Stimulated activated CD8-positive, alpha-beta memory T cell treated with anti-CD3 and anti-CD28 coated beads, Interleukin-4, amount 100 ng/mL, for 1 hour (primary cell): ENCODE measurements at regions not wholly inside any gene's neighbourhood (a gene's known extent, or its start where the extent isn't known, plus 50 kb on each side); places are given as distances from the start of the nearest gene placed in this dataset.

Experiments used
- DNase-seq, 2 donors: peaks; one replicate each; pipeline ENCODE4 v3.0.0-alpha.2; 2020; ENCODE audit warnings: low read depth in 2 of 2, low spot score in 1 of 2

- no peak for DNase-seq
Observed at GRCh38 chr17:15048933-15049794, 216.0 kb downstream of the PMP22 start.

GRCh38 chr17:15048381-15048780, 216.7 kb downstream of the PMP22 start:
- DNase-seq: no peak

- DNase-seq: no peak
Observed at GRCh38 chr17:15042311-15042710, 222.8 kb downstream of the PMP22 start.

- DNase-seq: no peak
Observed at GRCh38 chr17:15039366-15039765, 225.8 kb downstream of the PMP22 start.

GRCh38 chr17:15038656-15039055, 226.5 kb downstream of the PMP22 start:
- DNase-seq: no peak

- DNase-seq: no peak
Observed at GRCh38 chr17:15036238-15036637, 228.9 kb downstream of the PMP22 start.

GRCh38 chr17:15031975-15032374, 233.2 kb downstream of the PMP22 start:
- DNase-seq: no peak

- DNase-seq: no peak
Observed at GRCh38 chr17:15029469-15029868, 235.7 kb downstream of the PMP22 start.

- DNase-seq: no peak
Observed at GRCh38 chr17:15027853-15028252, 237.3 kb downstream of the PMP22 start.

GRCh38 chr17:15026088-15026487, 239.0 kb downstream of the PMP22 start:
- DNase-seq: no peak

- no peak for DNase-seq
Observed at GRCh38 chr17:15023589-15024336, 241.4 kb downstream of the PMP22 start.

GRCh38 chr17:15019158-15019557, 246.0 kb downstream of the PMP22 start:
- DNase-seq: no peak

- DNase-seq: no peak
Observed at GRCh38 chr17:15012351-15012980, 252.7 kb downstream of the PMP22 start.

- DNase-seq: no peak
Observed at GRCh38 chr17:15009087-15009486, 256.0 kb downstream of the PMP22 start.

GRCh38 chr17:15007147-15007553, 258.0 kb downstream of the PMP22 start:
- DNase-seq: no peak

- DNase-seq: no peak
Observed at GRCh38 chr17:15006421-15007128, 258.6 kb downstream of the PMP22 start.

- DNase-seq: no peak
Observed at GRCh38 chr17:15000661-15001060, 264.5 kb downstream of the PMP22 start.

GRCh38 chr17:14997290-14997689, 267.8 kb downstream of the PMP22 start:
- DNase-seq: no peak

GRCh38 chr17:14986127-14986526, 279.0 kb downstream of the PMP22 start:
- no peak for DNase-seq

GRCh38 chr17:14972844-14973243, 292.3 kb downstream of the PMP22 start:
- DNase-seq: no peak

GRCh38 chr17:14971054-14971453, 294.1 kb downstream of the PMP22 start:
- no peak for DNase-seq
